Retinal pigment epithelial cell (primary cell): ENCODE measurements at regions not wholly inside any gene's neighbourhood (a gene's known extent, or its start where the extent isn't known, plus 50 kb on each side); places are given as distances from the start of the nearest gene placed in this dataset.

Experiments used
- DNase-seq: peaks from one replicate; pipeline ENCODE4 v3.0.0-alpha.2; 2010; ENCODE audit warnings: low read depth
- H3K4me3 ChIP-seq: 2 replicates; pipeline ENCODE4 v1.5.1; 2011; ENCODE audit warnings: mild to moderate bottlenecking, low read length, control low read depth, moderate library complexity
- CTCF ChIP-seq: conservative IDR thresholded peaks from 2 replicates; pipeline ENCODE4 v1.5.1; 2011; ENCODE audit warnings: low read depth, low read length, control low read depth, inconsistent platforms

DNA sequence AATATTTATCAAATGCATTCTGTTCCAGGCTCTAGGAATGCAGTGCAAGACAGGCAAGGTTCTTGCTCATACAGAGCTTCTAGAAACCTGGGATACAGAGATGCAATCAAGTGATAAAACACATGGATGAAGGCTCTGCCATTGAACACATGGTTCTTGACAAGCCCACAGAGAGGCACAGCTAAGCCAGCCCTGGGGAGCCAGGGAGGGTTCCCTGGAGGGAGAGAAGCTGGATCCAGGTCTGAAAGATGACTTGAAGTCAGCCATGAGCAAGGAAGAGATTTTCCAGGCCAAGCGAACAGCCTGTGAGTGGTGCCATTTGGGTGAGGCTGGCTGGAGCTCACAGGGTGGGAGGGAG, 66.2 kb downstream of the IRF2BPL start:
- H3K4me3 ChIP-seq, result no peak overlapping the region
- no peak for TF ChIP-seq CTCF
- no peak for DNase-seq

DNA sequence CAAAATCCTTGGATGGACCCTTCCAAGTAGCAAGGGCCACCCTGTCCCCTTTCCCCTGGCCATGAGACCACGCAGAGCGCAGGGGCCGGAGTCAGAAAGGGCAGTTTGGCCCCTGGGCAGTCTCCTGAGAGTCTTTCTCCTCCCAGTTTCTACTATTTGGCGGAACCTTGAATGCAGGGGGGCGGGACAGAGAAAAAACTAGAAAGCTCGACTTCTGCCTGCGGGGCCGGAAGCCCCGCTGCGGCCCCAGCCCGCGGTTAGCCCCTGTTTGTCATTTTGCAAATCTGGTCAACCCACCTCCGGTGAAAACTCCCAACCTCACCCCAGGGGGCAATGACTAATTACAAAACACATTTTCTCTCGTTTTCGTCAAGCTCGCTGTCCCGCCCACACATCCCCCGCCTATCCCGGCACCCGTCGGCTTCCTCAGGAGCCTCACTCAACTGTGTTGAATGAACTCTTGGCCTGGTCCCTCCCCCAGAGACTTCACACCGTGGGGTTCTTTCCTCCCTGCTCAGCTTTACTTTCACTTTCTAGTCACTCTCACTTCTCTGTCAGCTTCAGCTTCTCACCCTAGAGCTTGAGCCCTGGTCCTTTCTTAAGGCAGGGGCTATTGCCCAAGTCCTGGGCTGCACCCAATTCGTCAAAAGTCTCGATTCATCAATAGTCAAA, 66.7 kb downstream of the IRF2BPL start:
- H3K4me3 ChIP-seq, result peak overlapping the region; percentile 28
- no peak for TF ChIP-seq CTCF
- no peak for DNase-seq

- no peak overlapping the region for H3K4me3 ChIP-seq
- DNase-seq, result no peak
- no peak for TF ChIP-seq CTCF
Observed at GRCh38 chr14:76958980-76959710, 69.4 kb downstream of the IRF2BPL start.

GRCh38 chr14:76958020-76958979, 70.2 kb downstream of the IRF2BPL start:
- no peak overlapping the region for H3K4me3 ChIP-seq
- no peak for TF ChIP-seq CTCF
- no peak for DNase-seq

- no peak for DNase-seq
- no peak for TF ChIP-seq CTCF
- no peak overlapping the region for H3K4me3 ChIP-seq
Observed at GRCh38 chr14:76957224-76957891, 71.2 kb downstream of the IRF2BPL start.

GRCh38 chr14:76956316-76957090, 72.0 kb downstream of the IRF2BPL start:
- no peak for DNase-seq
- peak overlapping the region; percentile 28 for H3K4me3 ChIP-seq
- peak; percentile 10 for TF ChIP-seq CTCF
